MCF 10A (cell line): ENCODE measurements at regions not wholly inside any gene's neighbourhood (a gene's known extent, or its start where the extent isn't known, plus 50 kb on each side); places are given as distances from the start of the nearest gene placed in this dataset.

Source experiments
- BruUV-seq: library from RNA; stranded (reverse); fragments of 400-500 nt; replicated peaks from 2 replicates; lab custom pipeline; 2021; lab: Mats Ljungman, UMichigan
- CTCF ChIA-PET: fragments of 300-600 bp; sonication (Branson Sonifier 250); formaldehyde crosslinking; extraction: SDS; loops from one replicate; lab custom pipeline; 2021; ENCODE audit warnings: antibody characterized with exemption, inconsistent platforms; lab: Yijun Ruan, JAX
- POLR2A ChIA-PET: fragments of 300-600, 350-650 bp; sonication (Branson Sonifier 250); formaldehyde crosslinking; extraction: SDS; loops from one replicate; lab custom pipeline; 2020; ENCODE audit warnings: antibody characterized with exemption, inconsistent platforms; lab: Yijun Ruan, JAX
- DNase-seq: peaks from one replicate; pipeline ENCODE4 v3.0.0-alpha.2; 2018; ENCODE audit not compliant: unreplicated experiment
- H3K27ac Mint-ChIP-seq: one replicate; pipeline ENCODE4 v1.8.0; 2022; ENCODE audit warnings: mild to moderate bottlenecking, low read depth, mixed read lengths; ENCODE audit not compliant: unreplicated experiment
- H3K27me3 Mint-ChIP-seq: one replicate; pipeline ENCODE4 v1.8.0; 2022; ENCODE audit warnings: mixed read lengths; ENCODE audit not compliant: insufficient read depth, unreplicated experiment
- H3K36me3 Mint-ChIP-seq: one replicate; pipeline ENCODE4 v1.8.0; 2022; ENCODE audit warnings: mild to moderate bottlenecking, moderate library complexity, mixed read lengths; ENCODE audit not compliant: insufficient read depth, unreplicated experiment
- H3K4me1 Mint-ChIP-seq: one replicate; pipeline ENCODE4 v1.8.0; 2022; ENCODE audit warnings: mixed read lengths; ENCODE audit not compliant: insufficient read depth, unreplicated experiment
- H3K4me3 Mint-ChIP-seq: one replicate; pipeline ENCODE4 v1.8.0; 2022; ENCODE audit warnings: mild to moderate bottlenecking, moderate library complexity, mixed read lengths; ENCODE audit not compliant: unreplicated experiment
- H3K9me3 Mint-ChIP-seq: one replicate; pipeline ENCODE4 v1.8.0; 2022; ENCODE audit warnings: mixed read lengths; ENCODE audit not compliant: unreplicated experiment
- intact Hi-C: fragments of 100-400 bp; cut with micrococcal nuclease; formaldehyde crosslinking; loops from 2 replicates; pipeline ENCODE4 v1.14.1; 2022
- TF ChIP-seq, protein P1 (sequence below): fragments of 200-600 bp; IDR thresholded peaks from one replicate; pipeline ENCODE4 v1.8.0; 2022; ENCODE audit warnings: antibody characterized with exemption, mild to moderate bottlenecking; ENCODE audit not compliant: unreplicated experiment

DNA sequence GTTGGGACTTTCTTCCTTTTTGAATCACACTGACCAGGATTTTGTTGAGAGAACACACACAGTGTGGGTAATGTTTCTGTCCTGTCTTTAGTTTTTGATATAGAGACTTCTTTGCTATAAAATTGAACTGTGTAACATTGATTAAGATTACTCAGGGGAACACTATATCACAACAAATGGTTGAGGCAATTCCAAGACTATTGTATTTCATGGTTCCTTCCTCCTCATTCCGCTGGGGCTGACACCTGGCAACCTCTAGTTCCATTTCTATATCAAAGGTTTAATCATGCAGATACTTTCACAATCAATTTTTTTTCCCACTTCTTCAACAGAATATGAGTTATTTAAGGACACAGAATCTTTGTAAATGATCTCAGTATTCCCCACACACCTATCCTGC lies 182.2 kb downstream of the TAF11L14 start:
- POLR2A ChIA-PET: no interaction called here
- H3K4me3 Mint-ChIP-seq: no peak overlapping the region
- no peak for DNase-seq
- intact Hi-C loops: no loop called here
- BruUV-seq: no TSS peak
- peaks cover 7% of the 10 kb centered on the region for H3K4me1 Mint-ChIP-seq
- CTCF ChIA-PET: no interaction called here
- no peaks in the 10 kb centered on the region for H3K9me3 Mint-ChIP-seq
- TF ChIP-seq, protein P1, sequence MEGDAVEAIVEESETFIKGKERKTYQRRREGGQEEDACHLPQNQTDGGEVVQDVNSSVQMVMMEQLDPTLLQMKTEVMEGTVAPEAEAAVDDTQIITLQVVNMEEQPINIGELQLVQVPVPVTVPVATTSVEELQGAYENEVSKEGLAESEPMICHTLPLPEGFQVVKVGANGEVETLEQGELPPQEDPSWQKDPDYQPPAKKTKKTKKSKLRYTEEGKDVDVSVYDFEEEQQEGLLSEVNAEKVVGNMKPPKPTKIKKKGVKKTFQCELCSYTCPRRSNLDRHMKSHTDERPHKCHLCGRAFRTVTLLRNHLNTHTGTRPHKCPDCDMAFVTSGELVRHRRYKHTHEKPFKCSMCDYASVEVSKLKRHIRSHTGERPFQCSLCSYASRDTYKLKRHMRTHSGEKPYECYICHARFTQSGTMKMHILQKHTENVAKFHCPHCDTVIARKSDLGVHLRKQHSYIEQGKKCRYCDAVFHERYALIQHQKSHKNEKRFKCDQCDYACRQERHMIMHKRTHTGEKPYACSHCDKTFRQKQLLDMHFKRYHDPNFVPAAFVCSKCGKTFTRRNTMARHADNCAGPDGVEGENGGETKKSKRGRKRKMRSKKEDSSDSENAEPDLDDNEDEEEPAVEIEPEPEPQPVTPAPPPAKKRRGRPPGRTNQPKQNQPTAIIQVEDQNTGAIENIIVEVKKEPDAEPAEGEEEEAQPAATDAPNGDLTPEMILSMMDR: no peak
- no peak overlapping the region for H3K27ac Mint-ChIP-seq
- H3K36me3 Mint-ChIP-seq: no peaks in the 10 kb centered on the region
- H3K27me3 Mint-ChIP-seq: no peaks in the 10 kb centered on the region

DNA sequence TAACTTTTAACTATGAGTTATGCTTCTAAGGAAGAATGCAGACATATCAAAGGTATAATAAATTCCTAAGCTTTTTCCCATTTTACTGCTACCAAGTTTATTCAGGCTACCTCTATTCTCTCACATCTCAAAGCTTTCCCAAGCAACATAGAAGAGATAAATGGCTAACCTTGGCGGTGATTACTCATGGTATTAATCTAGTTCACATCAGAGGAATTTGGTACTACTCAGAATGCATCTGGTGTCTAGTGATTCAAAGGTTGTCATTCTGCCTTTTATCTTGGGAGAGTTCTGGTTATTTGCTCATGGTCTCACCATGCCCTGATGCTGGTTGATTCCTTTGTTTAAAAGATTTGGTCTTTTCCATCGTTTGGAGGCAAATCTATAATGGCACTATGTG lies 182.7 kb downstream of the TAF11L14 start:
- TF ChIP-seq, protein P1: no peak

DNA sequence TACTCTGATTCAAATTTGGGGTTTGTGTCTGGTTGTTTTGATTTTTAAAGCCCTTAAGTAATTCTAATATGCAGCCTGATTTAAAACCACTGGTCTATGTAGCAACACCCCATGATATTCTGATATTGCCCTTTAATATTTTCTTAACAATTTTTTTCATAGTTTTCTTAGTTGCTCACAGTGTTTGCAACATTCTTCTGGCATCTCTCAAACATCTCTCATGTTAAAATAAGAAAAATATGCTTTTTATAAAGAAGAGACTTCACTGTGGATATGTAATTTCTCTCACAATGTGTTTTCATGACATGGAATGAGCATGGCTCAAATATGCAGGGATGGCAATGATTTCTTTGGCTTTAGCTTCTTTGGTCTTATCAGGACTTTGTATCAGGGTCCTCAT lies 183.7 kb downstream of the TAF11L14 start:
- ChIA-PET POLR2A (no interaction called here), CTCF (interaction anchor here (0.6 kb wide), 1 partner anchor 570 kb away, joined by 3 read pairs; no protein-coding TSS in a partner anchor)
- no peak overlapping the region for H3K4me3 Mint-ChIP-seq
- BruUV-seq: no TSS peak
- H3K27ac Mint-ChIP-seq: no peak overlapping the region
- H3K9me3 Mint-ChIP-seq: no peaks in the 10 kb centered on the region
- peaks cover 7% of the 10 kb centered on the region for H3K4me1 Mint-ChIP-seq
- H3K27me3 Mint-ChIP-seq: no peaks in the 10 kb centered on the region
- TF ChIP-seq, protein P1: no peak
- intact Hi-C loops: no loop called here
- H3K36me3 Mint-ChIP-seq: no peaks in the 10 kb centered on the region
- no peak for DNase-seq

More for the DNA sequence above, 182.7 kb downstream of the TAF11L14 start:
- CTCF ChIA-PET: interaction anchor here (0.6 kb wide), 1 partner anchor 25 kb away, joined by 3 read pairs; no protein-coding TSS in a partner anchor
- Mint-ChIP-seq H3K27ac (no peak overlapping the region), H3K9me3 (no peaks in the 10 kb centered on the region), H3K36me3 (no peaks in the 10 kb centered on the region), H3K4me1 (peaks cover 7% of the 10 kb centered on the region), H3K4me3 (no peak overlapping the region), H3K27me3 (no peaks in the 10 kb centered on the region)
- no peak for DNase-seq
- no TSS peak for BruUV-seq
- POLR2A ChIA-PET: no interaction called here
- intact Hi-C loops: no loop called here

DNA sequence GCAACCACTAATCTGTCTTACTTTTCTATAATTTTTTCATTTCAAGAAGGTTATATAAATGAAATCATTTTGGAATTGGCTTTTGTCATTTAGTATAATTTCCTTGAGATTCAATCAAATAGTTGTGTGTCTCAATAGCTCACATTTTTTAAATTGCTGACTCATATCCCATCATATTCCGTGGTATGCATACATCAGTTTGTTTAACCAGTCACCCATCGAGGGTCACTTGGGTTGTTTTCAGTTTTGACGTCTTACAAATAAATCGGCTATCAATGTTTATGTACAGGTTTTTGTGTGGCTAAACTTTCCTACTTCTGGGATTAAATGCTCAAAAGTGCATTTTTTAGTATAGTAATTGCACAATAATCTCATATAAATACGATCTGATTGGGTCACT lies 185.5 kb downstream of the TAF11L14 start:
- Mint-ChIP-seq H3K9me3 (no peaks in the 10 kb centered on the region), H3K4me3 (no peak overlapping the region), H3K4me1 (no peaks in the 10 kb centered on the region), H3K36me3 (no peaks in the 10 kb centered on the region), H3K27ac (no peak overlapping the region), H3K27me3 (no peaks in the 10 kb centered on the region)
- intact Hi-C loops: no loop called here
- no TSS peak for BruUV-seq
- DNase-seq: peak; percentile 30
- POLR2A ChIA-PET: no interaction called here
- TF ChIP-seq, protein P1: no peak
- CTCF ChIA-PET: no interaction called here
